Chondrocyte (in vitro differentiated cells): ENCODE measurements at regions not wholly inside any gene's neighbourhood (a gene's known extent, or its start where the extent isn't known, plus 50 kb on each side); places are given as distances from the start of the nearest gene placed in this dataset.

Experiments
- DNase-seq: peaks from one replicate; pipeline ENCODE4 v3.0.0; 2021; ENCODE audit warnings: mixed read lengths, low spot score
- H3K27ac Mint-ChIP-seq: one replicate; pipeline ENCODE4 v1.8.0; 2021; ENCODE audit warnings: mild to moderate bottlenecking, moderate library complexity, mixed read lengths; ENCODE audit not compliant: unreplicated experiment
- H3K27me3 Mint-ChIP-seq: 2 replicates; pipeline ENCODE4 v1.8.0; 2021; ENCODE audit warnings: low read depth, mixed read lengths
- H3K36me3 Mint-ChIP-seq: 2 replicates; pipeline ENCODE4 v1.8.0; 2021; ENCODE audit warnings: low read depth, mixed read lengths
- H3K4me1 Mint-ChIP-seq: 2 replicates; pipeline ENCODE4 v1.8.0; 2021; ENCODE audit warnings: low read depth, mild to moderate bottlenecking, mixed read lengths
- H3K4me3 Mint-ChIP-seq: one replicate; pipeline ENCODE4 v1.8.0; 2021; ENCODE audit warnings: mild to moderate bottlenecking, moderate library complexity, mixed read lengths; ENCODE audit not compliant: unreplicated experiment
- H3K9me3 Mint-ChIP-seq: 2 replicates; pipeline ENCODE4 v1.8.0; 2021; ENCODE audit warnings: low read depth, mixed read lengths
- TF ChIP-seq, protein P1 (sequence below): fragments of 200-600 bp; sonication (generic); IDR thresholded peaks from 2 replicates; pipeline ENCODE4 v1.5.0; 2021; ENCODE audit warnings: antibody characterized with exemption, mild to moderate bottlenecking, moderate library complexity

DNA sequence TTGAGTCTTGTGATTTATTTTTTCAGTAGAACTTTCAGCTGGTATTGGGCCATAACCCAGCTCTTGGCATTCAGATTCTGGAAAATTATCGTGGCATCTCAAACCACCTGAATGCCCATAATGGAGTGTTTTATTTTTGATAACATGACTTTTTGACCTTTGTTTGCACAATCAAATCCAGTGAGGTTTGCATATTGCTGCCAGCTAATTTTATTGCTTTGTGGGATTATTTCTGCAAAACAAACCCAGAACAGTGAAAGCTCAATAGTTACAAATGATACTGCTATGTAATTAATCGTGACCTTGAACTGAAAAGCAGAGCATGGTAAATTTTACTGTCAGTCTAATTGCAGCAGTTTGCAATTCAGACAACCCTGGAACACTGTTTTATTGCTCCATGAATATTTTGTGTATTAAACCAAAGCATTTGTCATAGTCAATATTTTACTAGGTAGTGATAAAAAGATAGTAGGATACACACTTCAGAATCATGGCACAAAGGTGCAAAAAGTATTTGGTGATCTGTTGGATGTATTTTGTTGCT is 255.2 kb upstream of the NAV3 start:
- DNase-seq = no peak
- TF ChIP-seq, protein P1, sequence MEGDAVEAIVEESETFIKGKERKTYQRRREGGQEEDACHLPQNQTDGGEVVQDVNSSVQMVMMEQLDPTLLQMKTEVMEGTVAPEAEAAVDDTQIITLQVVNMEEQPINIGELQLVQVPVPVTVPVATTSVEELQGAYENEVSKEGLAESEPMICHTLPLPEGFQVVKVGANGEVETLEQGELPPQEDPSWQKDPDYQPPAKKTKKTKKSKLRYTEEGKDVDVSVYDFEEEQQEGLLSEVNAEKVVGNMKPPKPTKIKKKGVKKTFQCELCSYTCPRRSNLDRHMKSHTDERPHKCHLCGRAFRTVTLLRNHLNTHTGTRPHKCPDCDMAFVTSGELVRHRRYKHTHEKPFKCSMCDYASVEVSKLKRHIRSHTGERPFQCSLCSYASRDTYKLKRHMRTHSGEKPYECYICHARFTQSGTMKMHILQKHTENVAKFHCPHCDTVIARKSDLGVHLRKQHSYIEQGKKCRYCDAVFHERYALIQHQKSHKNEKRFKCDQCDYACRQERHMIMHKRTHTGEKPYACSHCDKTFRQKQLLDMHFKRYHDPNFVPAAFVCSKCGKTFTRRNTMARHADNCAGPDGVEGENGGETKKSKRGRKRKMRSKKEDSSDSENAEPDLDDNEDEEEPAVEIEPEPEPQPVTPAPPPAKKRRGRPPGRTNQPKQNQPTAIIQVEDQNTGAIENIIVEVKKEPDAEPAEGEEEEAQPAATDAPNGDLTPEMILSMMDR = no peak
- H3K36me3 Mint-ChIP-seq = no peaks in the 10 kb centered on the region
- no peaks in the 10 kb centered on the region for H3K9me3 Mint-ChIP-seq
- H3K27ac Mint-ChIP-seq = no peak overlapping the region
- no peak overlapping the region for H3K4me3 Mint-ChIP-seq
- peaks cover 10% of the 10 kb centered on the region for H3K27me3 Mint-ChIP-seq
- peaks cover 18% of the 10 kb centered on the region for H3K4me1 Mint-ChIP-seq

DNA sequence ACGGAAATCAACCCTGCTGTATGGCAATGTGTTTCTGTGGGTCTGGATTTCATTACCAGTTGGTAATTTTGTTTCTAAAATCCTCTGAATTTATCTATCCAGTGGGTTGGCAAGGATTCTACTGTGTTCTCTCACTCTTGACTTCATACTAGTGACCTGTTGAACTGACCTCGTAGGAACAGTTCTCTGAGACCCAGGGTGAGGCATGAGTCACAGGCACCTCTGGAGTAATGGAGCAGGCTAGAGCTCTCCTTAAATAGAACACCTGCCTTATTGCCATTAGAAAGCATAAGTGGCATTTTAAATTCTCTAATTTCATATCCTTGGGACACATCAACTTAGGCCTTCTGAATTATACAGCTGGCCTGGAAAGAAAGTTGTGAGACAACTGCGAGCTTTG is 258.3 kb upstream of the NAV3 start:
- Mint-ChIP-seq H3K4me1 (no peaks in the 10 kb centered on the region), H3K27ac (no peak overlapping the region), H3K9me3 (no peaks in the 10 kb centered on the region), H3K36me3 (no peaks in the 10 kb centered on the region), H3K27me3 (peaks cover 25% of the 10 kb centered on the region), H3K4me3 (no peak overlapping the region)
- TF ChIP-seq, protein P1 = no peak
- DNase-seq = no peak

- peaks cover 25% of the 10 kb centered on the region for H3K27me3 Mint-ChIP-seq
- no peak overlapping the region for H3K4me3 Mint-ChIP-seq
- no peaks in the 10 kb centered on the region for H3K4me1 Mint-ChIP-seq
- DNase-seq = no peak
- H3K27ac Mint-ChIP-seq = no peak overlapping the region
- H3K9me3 Mint-ChIP-seq = no peaks in the 10 kb centered on the region
- no peaks in the 10 kb centered on the region for H3K36me3 Mint-ChIP-seq
- TF ChIP-seq, protein P1 = no peak
Observed at GRCh38 chr12:77571768-77572167, 258.9 kb upstream of the NAV3 start.

DNA sequence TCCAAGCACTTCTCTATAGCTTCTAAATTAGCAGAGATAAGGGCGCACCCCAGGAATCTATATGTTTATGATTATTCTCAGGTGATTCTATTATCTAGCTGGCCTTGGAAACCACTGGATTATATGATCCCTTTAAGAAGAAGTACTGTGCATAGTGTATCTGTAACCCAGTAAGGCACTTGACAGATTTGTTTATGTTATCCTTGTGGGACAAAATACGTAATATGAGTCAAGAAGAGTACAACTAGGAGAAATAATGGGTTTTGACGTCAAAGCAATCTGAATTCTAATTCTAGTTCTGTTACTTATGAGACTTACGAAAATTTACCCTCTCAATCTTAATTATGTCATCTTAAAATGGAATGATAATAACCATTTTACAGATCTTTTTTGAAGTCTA is 259.6 kb upstream of the NAV3 start:
- Mint-ChIP-seq H3K4me3 (no peak overlapping the region), H3K36me3 (no peaks in the 10 kb centered on the region), H3K4me1 (no peaks in the 10 kb centered on the region), H3K9me3 (no peaks in the 10 kb centered on the region), H3K27ac (no peak overlapping the region), H3K27me3 (peaks cover 23% of the 10 kb centered on the region)
- DNase-seq = no peak
- TF ChIP-seq, protein P1 = no peak

GRCh38 chr12:77569876-77570275 is 260.8 kb upstream of the NAV3 start:
- DNase-seq = no peak
- H3K27ac Mint-ChIP-seq = no peak overlapping the region
- H3K36me3 Mint-ChIP-seq = no peaks in the 10 kb centered on the region
- TF ChIP-seq, protein P1 = no peak
- H3K9me3 Mint-ChIP-seq = no peaks in the 10 kb centered on the region
- peaks cover 23% of the 10 kb centered on the region for H3K27me3 Mint-ChIP-seq
- H3K4me3 Mint-ChIP-seq = no peak overlapping the region
- H3K4me1 Mint-ChIP-seq = no peaks in the 10 kb centered on the region
